OCI-LY7 (cell line): ENCODE measurements at regions not wholly inside any gene's neighbourhood (a gene's known extent, or its start where the extent isn't known, plus 50 kb on each side); places are given as distances from the start of the nearest gene placed in this dataset.

Source experiments
- CTCF ChIP-seq: fragments of 200-600 bp; sonication (generic); conservative IDR thresholded peaks from 2 replicates; pipeline ENCODE4 v1.5.1; 2014; ENCODE audit warnings: mild to moderate bottlenecking, antibody characterized with exemption, low read length, moderate library complexity, mixed read lengths
- EZH2phosphoT487 ChIP-seq: fragments of 200-600 bp; sonication (generic); IDR thresholded peaks from 2 replicates; pipeline ENCODE4 v1.6.1; 2018; ENCODE audit warnings: low read depth, borderline replicate concordance, mild to moderate bottlenecking, mixed run types, antibody characterized with exemption, low read length, moderate library complexity, mixed read lengths

GRCh38 chr6:121811106-121811505, 375.7 kb downstream of the GJA1 start:
- no peak for TF ChIP-seq CTCF
- TF ChIP-seq EZH2phosphoT487, result no peak
